CMK (cell line): ENCODE measurements at regions not wholly inside any gene's neighbourhood (a gene's known extent, or its start where the extent isn't known, plus 50 kb on each side); places are given as distances from the start of the nearest gene placed in this dataset.
"Not testable (repeated sequence)": the region's sequence is repeated elsewhere in the genome, so short reads cannot be mapped to it uniquely, and the experiment has no call there.

ENCODE experiments used
- DNase-seq: peaks from one replicate; pipeline ENCODE4 v3.0.0-alpha.2; 2010; ENCODE audit warnings: low read depth

GRCh38 chr9:29394855-29395254, 1821.6 kb upstream of the C9orf72 start:
- no peak for DNase-seq

GRCh38 chr9:29397148-29397547, 1823.9 kb upstream of the C9orf72 start:
- no peak for DNase-seq

GRCh38 chr9:29416204-29416603, 1842.9 kb upstream of the C9orf72 start:
- DNase-seq = no peak

- DNase-seq = no peak
Observed at GRCh38 chr9:29422438-29422837, 1849.2 kb upstream of the C9orf72 start.

- DNase-seq = no peak
Observed at GRCh38 chr9:29432191-29432590, 1858.9 kb upstream of the C9orf72 start.

GRCh38 chr9:29432656-29433055, 1859.4 kb upstream of the C9orf72 start:
- DNase-seq = not testable (repeated sequence)

GRCh38 chr9:29435368-29435767, 1862.1 kb upstream of the C9orf72 start:
- no peak for DNase-seq

- no peak for DNase-seq
Observed at GRCh38 chr9:29437526-29437925, 1864.2 kb upstream of the C9orf72 start.

- DNase-seq = no peak
Observed at GRCh38 chr9:29439961-29440360, 1866.7 kb upstream of the C9orf72 start.

GRCh38 chr9:29440449-29440848, 1867.2 kb upstream of the C9orf72 start:
- no peak for DNase-seq

GRCh38 chr9:29445751-29446150, 1872.5 kb upstream of the C9orf72 start:
- no peak for DNase-seq

- DNase-seq = no peak
Observed at GRCh38 chr9:29449306-29449705, 1876.0 kb upstream of the C9orf72 start.

GRCh38 chr9:29450343-29450875, 1877.1 kb upstream of the C9orf72 start:
- not testable (repeated sequence) for DNase-seq

- no peak for DNase-seq
Observed at GRCh38 chr9:29456940-29457339, 1883.7 kb upstream of the C9orf72 start.

GRCh38 chr9:29475471-29475870, 1902.2 kb upstream of the C9orf72 start:
- peak; percentile 17 for DNase-seq

GRCh38 chr9:29511680-29512079, 1938.4 kb upstream of the C9orf72 start:
- DNase-seq = no peak

- no peak for DNase-seq
Observed at GRCh38 chr9:29514336-29514735, 1941.1 kb upstream of the C9orf72 start.

GRCh38 chr9:29514862-29515261, 1941.6 kb upstream of the C9orf72 start:
- no peak for DNase-seq

- DNase-seq = no peak
Observed at GRCh38 chr9:29548436-29548835, 1975.2 kb upstream of the C9orf72 start.

- no peak for DNase-seq
Observed at GRCh38 chr9:29555502-29555901, 1982.2 kb upstream of the C9orf72 start.

- no peak for DNase-seq
Observed at GRCh38 chr9:29556317-29556716, 1983.0 kb upstream of the C9orf72 start.

GRCh38 chr9:29556746-29557145, 1983.5 kb upstream of the C9orf72 start:
- DNase-seq = no peak

GRCh38 chr9:29564564-29564963, 1991.3 kb upstream of the C9orf72 start:
- no peak for DNase-seq

- DNase-seq = no peak
Observed at GRCh38 chr9:29575219-29575618, 2001.9 kb upstream of the C9orf72 start.

GRCh38 chr9:29588361-29588760, 2015.1 kb upstream of the C9orf72 start:
- DNase-seq = no peak
